Activated naive CD4-positive, alpha-beta T cell treated with anti-CD3 and anti-CD28 coated beads, Interleukin-2, amount 50 U/mL, for 24 hours (primary cell): ENCODE measurements at regions not wholly inside any gene's neighbourhood (a gene's known extent, or its start where the extent isn't known, plus 50 kb on each side); places are given as distances from the start of the nearest gene placed in this dataset.

Experiments
- H3K27ac Mint-ChIP-seq: one replicate; pipeline ENCODE4 v1.8.0; 2021; ENCODE audit warnings: mild to moderate bottlenecking, mixed read lengths
- H3K27me3 Mint-ChIP-seq: one replicate; pipeline ENCODE4 v1.8.0; 2021; ENCODE audit warnings: mixed read lengths
- H3K36me3 Mint-ChIP-seq: one replicate; pipeline ENCODE4 v1.8.0; 2021; ENCODE audit warnings: mixed read lengths
- H3K4me1 Mint-ChIP-seq: one replicate; pipeline ENCODE4 v1.8.0; 2021; ENCODE audit warnings: mixed read lengths
- H3K4me3 Mint-ChIP-seq: one replicate; pipeline ENCODE4 v1.8.0; 2021; ENCODE audit warnings: mild to moderate bottlenecking, mixed read lengths
- H3K9me3 Mint-ChIP-seq: one replicate; pipeline ENCODE4 v1.8.0; 2021; ENCODE audit warnings: mixed read lengths

DNA sequence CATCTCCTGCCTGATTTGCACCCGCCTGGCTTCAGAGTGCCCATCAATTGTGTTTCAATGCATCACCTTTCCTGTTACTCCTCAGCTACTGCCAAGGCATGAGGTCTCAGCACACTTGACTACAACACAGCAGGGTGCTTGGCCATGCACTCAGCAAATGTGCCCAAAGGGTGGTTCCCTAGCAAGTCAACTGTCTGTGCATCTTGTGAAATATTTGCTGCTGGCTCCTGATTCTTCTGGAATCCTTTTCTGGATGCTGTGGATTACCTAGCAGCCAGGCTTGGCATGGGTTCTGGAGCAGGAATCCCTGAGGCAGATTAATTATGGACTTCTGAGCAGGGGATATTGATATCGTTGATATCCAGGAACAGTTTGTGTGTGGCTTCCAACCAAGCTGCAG is 662.6 kb upstream of the MGMT start:
- no peaks in the 10 kb centered on the region for H3K4me1 Mint-ChIP-seq
- H3K27ac Mint-ChIP-seq, result no peak overlapping the region
- no peaks in the 10 kb centered on the region for H3K27me3 Mint-ChIP-seq
- H3K4me3 Mint-ChIP-seq, result no peak overlapping the region
- no peaks in the 10 kb centered on the region for H3K36me3 Mint-ChIP-seq
- no peaks in the 10 kb centered on the region for H3K9me3 Mint-ChIP-seq

- Mint-ChIP-seq H3K27me3 (no peaks in the 10 kb centered on the region), H3K36me3 (no peaks in the 10 kb centered on the region), H3K4me1 (no peaks in the 10 kb centered on the region), H3K9me3 (no peaks in the 10 kb centered on the region), H3K27ac (no peak overlapping the region), H3K4me3 (no peak overlapping the region)
Measured at GRCh38 chr10:128808921-128809440, 658.1 kb upstream of the MGMT start.

- Mint-ChIP-seq H3K9me3 (no peaks in the 10 kb centered on the region), H3K4me1 (no peaks in the 10 kb centered on the region), H3K27ac (no peak overlapping the region), H3K4me3 (no peak overlapping the region), H3K36me3 (no peaks in the 10 kb centered on the region), H3K27me3 (no peaks in the 10 kb centered on the region)
Measured at GRCh38 chr10:128811511-128811910, 655.5 kb upstream of the MGMT start.

- Mint-ChIP-seq H3K36me3 (no peaks in the 10 kb centered on the region), H3K9me3 (no peaks in the 10 kb centered on the region), H3K27me3 (no peaks in the 10 kb centered on the region), H3K4me3 (no peak overlapping the region), H3K4me1 (no peaks in the 10 kb centered on the region), H3K27ac (no peak overlapping the region)
Measured at GRCh38 chr10:128812000-128812399, 655.0 kb upstream of the MGMT start.

DNA sequence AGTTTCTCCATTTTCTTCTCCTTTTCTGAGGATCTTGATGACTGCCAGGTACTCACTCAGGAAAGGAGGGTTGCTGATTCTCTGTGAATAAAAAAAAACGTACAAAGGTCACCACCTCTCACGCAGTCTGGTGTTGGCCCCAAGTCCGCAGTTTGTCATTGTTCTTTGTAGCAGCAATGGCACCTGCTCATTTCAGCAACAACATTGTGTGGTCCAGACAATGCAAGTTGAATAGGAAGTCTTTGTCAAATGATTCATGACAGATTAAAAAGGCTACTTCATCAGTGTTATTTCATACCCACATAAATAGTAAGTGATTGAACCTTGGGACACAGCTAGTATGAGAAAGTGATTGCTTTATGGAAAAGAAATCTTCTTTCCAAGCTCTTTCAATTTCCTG is 653.5 kb upstream of the MGMT start:
- H3K27ac Mint-ChIP-seq, result no peak overlapping the region
- H3K9me3 Mint-ChIP-seq, result no peaks in the 10 kb centered on the region
- H3K4me3 Mint-ChIP-seq, result no peak overlapping the region
- H3K27me3 Mint-ChIP-seq, result no peaks in the 10 kb centered on the region
- H3K36me3 Mint-ChIP-seq, result no peaks in the 10 kb centered on the region
- no peaks in the 10 kb centered on the region for H3K4me1 Mint-ChIP-seq

GRCh38 chr10:128814024-128814423 is 653.0 kb upstream of the MGMT start:
- Mint-ChIP-seq H3K4me1 (no peaks in the 10 kb centered on the region), H3K27ac (no peak overlapping the region), H3K27me3 (no peaks in the 10 kb centered on the region), H3K4me3 (no peak overlapping the region), H3K9me3 (no peaks in the 10 kb centered on the region), H3K36me3 (no peaks in the 10 kb centered on the region)

DNA sequence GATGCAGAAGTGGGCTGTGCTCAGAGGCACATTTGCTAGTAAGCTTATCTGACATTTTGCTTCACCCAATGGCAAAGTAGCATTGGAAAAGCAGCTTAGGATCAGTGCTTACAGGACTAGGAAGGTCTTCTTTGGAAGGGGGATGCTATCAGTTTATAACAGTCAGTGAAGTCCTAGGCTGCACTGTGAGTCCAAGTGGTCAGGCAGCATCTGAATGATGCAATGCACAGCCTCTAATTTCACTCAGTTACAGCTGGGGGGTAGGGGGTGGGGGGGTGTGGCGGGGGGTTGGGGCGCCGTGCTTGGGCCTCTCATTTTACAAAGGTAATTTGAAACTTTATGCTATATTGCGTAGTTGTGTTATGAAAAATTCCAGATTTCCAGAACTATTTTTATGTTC is 652.3 kb upstream of the MGMT start:
- H3K36me3 Mint-ChIP-seq, result no peaks in the 10 kb centered on the region
- no peak overlapping the region for H3K4me3 Mint-ChIP-seq
- no peaks in the 10 kb centered on the region for H3K4me1 Mint-ChIP-seq
- no peaks in the 10 kb centered on the region for H3K9me3 Mint-ChIP-seq
- no peak overlapping the region for H3K27ac Mint-ChIP-seq
- H3K27me3 Mint-ChIP-seq, result no peaks in the 10 kb centered on the region

GRCh38 chr10:128816726-128817125 is 650.3 kb upstream of the MGMT start:
- H3K36me3 Mint-ChIP-seq, result no peaks in the 10 kb centered on the region
- H3K4me3 Mint-ChIP-seq, result no peak overlapping the region
- no peaks in the 10 kb centered on the region for H3K9me3 Mint-ChIP-seq
- H3K4me1 Mint-ChIP-seq, result no peaks in the 10 kb centered on the region
- no peaks in the 10 kb centered on the region for H3K27me3 Mint-ChIP-seq
- no peak overlapping the region for H3K27ac Mint-ChIP-seq

DNA sequence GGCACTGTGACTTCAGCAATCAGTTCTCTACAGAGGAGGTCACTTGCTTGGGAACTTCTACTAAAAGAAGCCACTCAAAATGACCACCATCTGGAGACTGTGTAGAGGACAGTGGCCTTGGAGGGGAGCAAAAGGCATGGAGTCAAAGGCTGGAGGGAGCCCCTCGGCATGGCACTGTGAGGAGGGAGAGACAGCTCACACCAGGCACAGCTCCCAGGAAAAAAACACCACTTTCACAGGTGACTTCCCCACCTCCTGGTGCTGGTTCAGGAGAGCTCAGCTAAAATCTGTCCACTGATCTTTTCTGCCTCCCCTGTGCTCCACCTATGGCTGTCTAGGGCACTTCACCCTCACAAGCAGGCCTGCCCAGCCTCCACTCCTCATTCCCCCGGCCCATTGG is 649.4 kb upstream of the MGMT start:
- Mint-ChIP-seq H3K4me1 (no peaks in the 10 kb centered on the region), H3K27me3 (no peaks in the 10 kb centered on the region), H3K9me3 (no peaks in the 10 kb centered on the region), H3K4me3 (no peak overlapping the region), H3K36me3 (no peaks in the 10 kb centered on the region), H3K27ac (no peak overlapping the region)

- Mint-ChIP-seq H3K4me3 (no peak overlapping the region), H3K27ac (no peak overlapping the region), H3K9me3 (no peaks in the 10 kb centered on the region), H3K36me3 (no peaks in the 10 kb centered on the region), H3K4me1 (no peaks in the 10 kb centered on the region), H3K27me3 (peaks cover 2% of the 10 kb centered on the region)
Measured at GRCh38 chr10:128820663-128821062, 646.4 kb upstream of the MGMT start.

DNA sequence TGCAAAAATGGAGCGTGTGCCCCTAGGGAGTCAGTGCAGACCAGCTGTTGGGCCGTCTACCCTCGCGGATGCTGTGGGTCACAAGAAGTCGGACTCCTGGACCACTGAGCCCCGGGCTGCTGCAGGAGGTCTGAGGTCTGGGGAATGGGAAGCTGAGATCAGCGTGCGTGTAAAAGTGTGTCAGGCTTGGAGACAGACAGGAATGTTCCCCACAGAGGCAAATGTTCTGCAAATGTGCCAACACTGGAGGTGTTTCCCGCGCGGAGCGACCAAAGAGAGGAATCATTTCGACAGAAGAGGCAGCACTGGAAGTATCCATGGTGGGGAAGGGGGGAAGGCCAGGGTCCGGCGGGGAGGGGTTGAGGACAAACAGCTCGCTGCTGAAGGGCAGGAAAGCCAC is 643.8 kb upstream of the MGMT start:
- H3K4me3 Mint-ChIP-seq, result no peak overlapping the region
- no peaks in the 10 kb centered on the region for H3K4me1 Mint-ChIP-seq
- no peaks in the 10 kb centered on the region for H3K36me3 Mint-ChIP-seq
- no peak overlapping the region for H3K27ac Mint-ChIP-seq
- H3K9me3 Mint-ChIP-seq, result no peaks in the 10 kb centered on the region
- peaks cover 4% of the 10 kb centered on the region for H3K27me3 Mint-ChIP-seq

DNA sequence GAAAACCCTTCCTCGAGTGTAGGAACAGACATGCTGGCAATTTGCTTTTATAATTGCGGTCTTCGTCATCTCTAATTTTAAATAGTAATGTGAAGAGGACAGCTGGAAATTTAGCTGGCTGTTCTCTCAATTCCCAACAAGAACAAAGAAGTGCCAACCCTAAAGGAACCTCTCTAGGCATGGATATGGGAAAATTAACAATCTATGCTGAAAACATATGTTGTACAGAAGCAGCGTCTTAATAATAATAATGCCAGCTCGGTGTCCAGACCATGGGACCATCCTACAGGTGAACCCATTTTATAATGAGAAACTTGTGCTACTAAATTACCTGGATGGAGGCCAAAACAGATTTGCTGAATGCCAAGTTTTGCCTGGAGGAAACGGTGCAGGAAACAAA is 641.4 kb upstream of the MGMT start:
- Mint-ChIP-seq H3K36me3 (no peaks in the 10 kb centered on the region), H3K9me3 (no peaks in the 10 kb centered on the region), H3K4me1 (no peaks in the 10 kb centered on the region), H3K27me3 (peaks cover 4% of the 10 kb centered on the region), H3K4me3 (no peak overlapping the region), H3K27ac (no peak overlapping the region)

DNA sequence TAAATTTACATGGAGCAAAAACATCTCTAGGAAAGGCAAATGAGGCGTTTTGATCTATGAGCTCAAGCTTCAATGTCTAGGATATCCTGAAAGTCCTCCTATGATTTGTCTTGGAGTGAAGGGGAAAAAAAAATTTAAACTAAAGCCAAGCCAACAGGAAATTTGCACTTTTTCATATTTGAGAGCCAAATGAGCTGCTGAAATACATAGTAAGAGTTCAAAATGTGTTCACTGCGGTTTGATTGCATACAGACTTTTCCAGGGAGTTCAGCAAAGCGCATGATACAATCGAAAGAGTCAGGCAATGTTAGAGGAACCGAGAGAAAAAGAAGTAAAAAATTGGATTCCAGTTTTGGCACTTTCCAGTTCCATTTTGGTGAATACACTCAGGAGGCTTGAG is 633.4 kb upstream of the MGMT start:
- H3K4me3 Mint-ChIP-seq, result no peak overlapping the region
- H3K27me3 Mint-ChIP-seq, result no peaks in the 10 kb centered on the region
- H3K9me3 Mint-ChIP-seq, result no peaks in the 10 kb centered on the region
- no peaks in the 10 kb centered on the region for H3K4me1 Mint-ChIP-seq
- no peak overlapping the region for H3K27ac Mint-ChIP-seq
- no peaks in the 10 kb centered on the region for H3K36me3 Mint-ChIP-seq

GRCh38 chr10:128835361-128835760 is 631.7 kb upstream of the MGMT start:
- Mint-ChIP-seq H3K27me3 (no peaks in the 10 kb centered on the region), H3K9me3 (no peaks in the 10 kb centered on the region), H3K36me3 (no peaks in the 10 kb centered on the region), H3K4me3 (no peak overlapping the region), H3K4me1 (no peaks in the 10 kb centered on the region), H3K27ac (no peak overlapping the region)

DNA sequence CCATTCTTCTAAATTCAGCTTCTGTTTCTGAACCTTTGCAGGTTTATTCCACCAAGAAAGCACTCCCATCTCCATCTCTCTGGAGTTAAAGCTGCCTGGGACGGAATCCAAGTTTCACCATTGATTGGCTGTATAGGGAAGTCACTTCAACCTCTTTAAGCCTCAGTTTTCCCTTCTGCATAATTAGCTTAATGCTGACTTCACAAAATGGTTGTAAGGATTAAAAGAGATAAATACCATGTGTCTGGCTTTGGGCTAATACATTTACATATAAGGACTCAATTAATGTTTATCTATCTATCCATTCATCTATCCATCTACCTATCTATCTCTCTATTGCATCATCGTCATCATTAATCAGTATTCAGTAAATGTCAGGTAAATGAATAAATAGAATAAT is 629.6 kb upstream of the MGMT start:
- Mint-ChIP-seq H3K4me1 (no peaks in the 10 kb centered on the region), H3K27ac (no peak overlapping the region), H3K9me3 (no peaks in the 10 kb centered on the region), H3K36me3 (no peaks in the 10 kb centered on the region), H3K27me3 (peaks cover 5% of the 10 kb centered on the region), H3K4me3 (no peak overlapping the region)

DNA sequence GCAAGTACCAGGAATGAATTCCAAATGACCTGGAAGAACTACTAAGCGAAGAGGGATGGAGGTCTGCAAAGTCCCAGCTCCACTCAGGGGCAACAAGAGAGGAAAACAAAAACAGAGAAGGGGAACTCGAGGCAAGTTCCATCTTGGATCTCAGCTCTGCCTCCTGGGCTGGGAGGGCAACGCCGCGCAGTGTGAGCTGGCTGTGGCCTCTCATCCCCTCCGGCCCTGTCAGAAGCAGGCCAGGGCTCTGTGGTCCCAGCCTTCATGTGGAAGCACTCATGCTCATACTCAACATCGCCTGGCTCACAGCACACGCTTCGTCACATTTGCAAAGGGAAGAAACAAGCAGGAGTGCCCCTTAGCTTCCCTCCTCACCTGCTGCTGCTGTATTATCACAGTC is 627.9 kb upstream of the MGMT start:
- peaks cover 5% of the 10 kb centered on the region for H3K27me3 Mint-ChIP-seq
- no peaks in the 10 kb centered on the region for H3K4me1 Mint-ChIP-seq
- no peak overlapping the region for H3K27ac Mint-ChIP-seq
- H3K36me3 Mint-ChIP-seq, result no peaks in the 10 kb centered on the region
- no peak overlapping the region for H3K4me3 Mint-ChIP-seq
- H3K9me3 Mint-ChIP-seq, result no peaks in the 10 kb centered on the region

- H3K27ac Mint-ChIP-seq, result no peak overlapping the region
- no peak overlapping the region for H3K4me3 Mint-ChIP-seq
- H3K4me1 Mint-ChIP-seq, result no peaks in the 10 kb centered on the region
- H3K9me3 Mint-ChIP-seq, result no peaks in the 10 kb centered on the region
- no peaks in the 10 kb centered on the region for H3K36me3 Mint-ChIP-seq
- H3K27me3 Mint-ChIP-seq, result peaks cover 5% of the 10 kb centered on the region
Measured at GRCh38 chr10:128839701-128840100, 627.3 kb upstream of the MGMT start.
